ENCODE measurements at regions not wholly inside any gene's neighbourhood (a gene's known extent, or its start where the extent isn't known, plus 50 kb on each side); places are given as distances from the start of the nearest gene placed in this dataset.

- no peak for DNase-seq (ENCODE audit: low spot score)
Observed at GRCh38 chr4:158008551-158009218, 164.1 kb downstream of the GASK1B start.

- DNase-seq (ENCODE audit: low spot score): no peak
Observed at GRCh38 chr4:158007566-158007965, 165.3 kb downstream of the GASK1B start.

- DNase-seq (ENCODE audit: low spot score): peak; percentile 68
Observed at GRCh38 chr4:158006990-158007389, 165.8 kb downstream of the GASK1B start.

- DNase-seq (ENCODE audit: low spot score): no peak
Observed at GRCh38 chr4:158005021-158005420, 167.8 kb downstream of the GASK1B start.

GRCh38 chr4:158004101-158004500, 168.7 kb downstream of the GASK1B start:
- no peak for DNase-seq (ENCODE audit: low spot score)

GRCh38 chr4:158003212-158003611, 169.6 kb downstream of the GASK1B start:
- no peak for DNase-seq (ENCODE audit: low spot score)

- no peak for DNase-seq (ENCODE audit: low spot score)
Observed at GRCh38 chr4:158002173-158002572, 170.7 kb downstream of the GASK1B start.

GRCh38 chr4:158001756-158002155, 171.1 kb downstream of the GASK1B start:
- no peak for DNase-seq (ENCODE audit: low spot score)

GRCh38 chr4:157999723-158000122, 173.1 kb downstream of the GASK1B start:
- no peak for DNase-seq (ENCODE audit: low spot score)

- no peak for DNase-seq (ENCODE audit: low spot score)
Observed at GRCh38 chr4:157997296-157997695, 175.5 kb downstream of the GASK1B start.

GRCh38 chr4:157996061-157997028, 176.5 kb downstream of the GASK1B start:
- no peak for DNase-seq (ENCODE audit: low spot score)

- DNase-seq (ENCODE audit: low spot score): no peak
Observed at GRCh38 chr4:157994863-157995262, 178.0 kb downstream of the GASK1B start.

- no peak for DNase-seq (ENCODE audit: low spot score)
Observed at GRCh38 chr4:157992948-157993839, 179.6 kb downstream of the GASK1B start.

- DNase-seq (ENCODE audit: low spot score): peak; percentile 87
Observed at GRCh38 chr4:157992038-157992705, 180.7 kb downstream of the GASK1B start.

GRCh38 chr4:157988641-157989040, 184.2 kb downstream of the GASK1B start:
- no peak for DNase-seq (ENCODE audit: low spot score)

GRCh38 chr4:157984285-157984911, 188.4 kb downstream of the GASK1B start:
- DNase-seq (ENCODE audit: low spot score): no peak

- no peak for DNase-seq (ENCODE audit: low spot score)
Observed at GRCh38 chr4:157983300-157983699, 189.5 kb downstream of the GASK1B start.

- no peak for DNase-seq (ENCODE audit: low spot score)
Observed at GRCh38 chr4:157980158-157980557, 192.7 kb downstream of the GASK1B start.

- DNase-seq (ENCODE audit: low spot score): peak; percentile 64
Observed at GRCh38 chr4:157978680-157979361, 194.0 kb downstream of the GASK1B start.

- DNase-seq (ENCODE audit: low spot score): no peak
Observed at GRCh38 chr4:157977086-157977485, 195.7 kb downstream of the GASK1B start.

GRCh38 chr4:157973297-157973696, 199.5 kb downstream of the GASK1B start:
- DNase-seq (ENCODE audit: low spot score): no peak

Data from kidney capillary endothelial cell (primary cell).